Adrenal gland (tissue), 9 donors: ENCODE measurements at regions not wholly inside any gene's neighbourhood (a gene's known extent, or its start where the extent isn't known, plus 50 kb on each side); places are given as distances from the start of the nearest gene placed in this dataset.

ENCODE experiments used
- DNase-seq, 7 donors: peaks; one replicate each; pipeline ENCODE4 v3.0.0-alpha.2; 2019 to 2020
- H3K27ac ChIP-seq, 5 donors: fragments of 200-600 bp; sonication (generic) in 4 of 5; 1 replicate in 3 of 5; 2 replicates in 2 of 5; pipeline versions ENCODE4 v1.5.1 to v1.8.0; 2016 to 2020; ENCODE audit warnings: mild to moderate bottlenecking in 1 of 5
- H3K27me3 ChIP-seq: fragments of 200-600 bp; 2 replicates; pipeline ENCODE4 v1.8.0; 2021
- H3K36me3 ChIP-seq, 2 donors: fragments of 200-600 bp; replicated peaks in 1 of 2; 1 replicate in 1 of 2; 2 replicates in 1 of 2; pipeline versions ENCODE4 v1.5.1 to v1.8.0; 2018 to 2022
- H3K4me1 ChIP-seq, 2 donors: fragments of 200-600 bp; replicated peaks in 1 of 2; 1 replicate in 1 of 2; 2 replicates in 1 of 2; pipeline versions ENCODE4 v1.5.1 to v1.8.0; 2018 to 2021
- H3K4me3 ChIP-seq, 4 donors: fragments of 200-600 bp; sonication (generic) in 3 of 4; one replicate each; pipeline ENCODE4 v1.5.1; 2016 to 2018
- H3K9me3 ChIP-seq, 3 donors: fragments of 200-600 bp; sonication (generic) in 1 of 3; replicated peaks in 1 of 3; 1 replicate in 2 of 3; 2 replicates in 1 of 3; pipeline versions ENCODE4 v1.5.1 to v1.8.0; 2016 to 2021
- CTCF ChIP-seq, 6 experiments: fragments of 450-650 bp in 4 of 6; fragments of 200-600 bp in 2 of 6; sonication (generic) in 1 of 6; IDR thresholded peaks; 1 replicate in 5 of 6; 2 replicates in 1 of 6; pipeline versions ENCODE4 v1.5.1 to v1.8.0; 2016 to 2021; ENCODE audit warnings: antibody characterized with exemption in 6 of 6, mild to moderate bottlenecking in 2 of 6, moderate library complexity in 1 of 6
- POLR2A ChIP-seq, 2 donors: fragments of 450-650 bp; IDR thresholded peaks; one replicate each; pipeline ENCODE4 v1.6.1; 2017; ENCODE audit warnings: antibody characterized with exemption in 2 of 2, mild to moderate bottlenecking in 2 of 2, moderate library complexity in 1 of 2
- WGBS, 4 donors: extraction: QIAGEN DNeasy Blood & Tissue Kit in 2 of 4; methylation state at CpG; one replicate each; pipeline versions ENCODE4 v1.1.5 to v1.1.7; 2013 to 2017; 5-methylcytosine and 5-hydroxymethylcytosine counted together
- intact Hi-C, 2 donors: fragments of 100-400 bp; cut with DNase I; formaldehyde crosslinking; loops; one replicate each; pipeline versions ENCODE4 v1.14.1 to v1.15.0; 2022 to 2023
- donor health status: healthy with polysubstance abuse.
- donor health status: Bipolar disorder and iron deficiency.
- donor health status: DM: yes; HTN: yes; CAD: no.
- donor health status: DM: no; HTN: no; CAD: no.
- donor health status: DM: no; HTN: no; CAD: no.

GRCh38 chr11:27186580-27186979 is 146.0 kb downstream of the BBOX1 start:
- Histone ChIP-seq H3K27me3 (no peaks in the 10 kb centered on the region), H3K36me3 (no peaks in the 10 kb centered on the region), H3K4me3 (no peak overlapping the region), H3K4me1 (peaks cover 10 to 17% of the 10 kb centered on the region in 2 donors), H3K9me3 (no peaks in the 10 kb centered on the region), H3K27ac (no peak overlapping the region)
- TF ChIP-seq CTCF (IDR thresholded peaks at IDR 0.05) = no peak
- no peak for TF ChIP-seq POLR2A (IDR thresholded peaks at IDR 0.05)
- intact Hi-C loops = loop anchor here (5.0 to 10.0 kb wide), 4 partner anchors 48 to 296 kb away; partner anchors contain the start of gene CCDC34 (in 1 of the 2)
- no peak for DNase-seq

GRCh38 chr11:27184458-27185312 is 144.1 kb downstream of the BBOX1 start:
- Histone ChIP-seq H3K27ac (no peak overlapping the region), H3K27me3 (no peaks in the 10 kb centered on the region), H3K36me3 (no peaks in the 10 kb centered on the region), H3K9me3 (no peaks in the 10 kb centered on the region), H3K4me3 (no peak overlapping the region), H3K4me1 (peaks cover 10 to 17% of the 10 kb centered on the region in 2 donors)
- DNase-seq = no peak
- TF ChIP-seq POLR2A (IDR thresholded peaks at IDR 0.05) (no peak), CTCF (IDR thresholded peaks at IDR 0.05) (no peak)
- intact Hi-C loops = loop anchor here (5.0 to 10.0 kb wide), 6 partner anchors 50 to 303 kb away; partner anchors contain the start of gene CCDC34 (in 1 of the 2)
- WGBS, 4 donors = 61 to 67% (median 65%) methylated on average over 6 of the region's 6 CpGs

GRCh38 chr11:27183672-27184457 is 143.2 kb downstream of the BBOX1 start:
- WGBS, 4 donors = 18 to 24% (median 21%) methylated on average over 6 of the region's 6 CpGs
- Histone ChIP-seq H3K4me1 (peaks cover 10 to 12% of the 10 kb centered on the region in 2 donors), H3K27me3 (no peaks in the 10 kb centered on the region), H3K4me3 (no peak overlapping the region), H3K36me3 (no peaks in the 10 kb centered on the region), H3K9me3 (no peaks in the 10 kb centered on the region), H3K27ac (no peak overlapping the region)
- TF ChIP-seq CTCF (IDR thresholded peaks at IDR 0.05) = peak; percentile 76 to 91 (median 85)
- TF ChIP-seq POLR2A (IDR thresholded peaks at IDR 0.05) = no peak
- intact Hi-C loops = loop anchor here (5.0 to 10.0 kb wide), 4 partner anchors 51 to 303 kb away; partner anchors contain the start of gene CCDC34 (in 1 of the 2)
- peak; percentile 53 to 85 (median 66) for DNase-seq

GRCh38 chr11:27179334-27179733 is 138.7 kb downstream of the BBOX1 start:
- WGBS, 4 donors = 58 to 92% (median 88%) methylated on average over 3 of the region's 3 CpGs
- no peak overlapping the region for H3K4me3 ChIP-seq
- intact Hi-C loops = no loop called here
- no peaks in the 10 kb centered on the region for H3K4me1 ChIP-seq
- TF ChIP-seq CTCF (IDR thresholded peaks at IDR 0.05) (no peak), POLR2A (IDR thresholded peaks at IDR 0.05) (no peak)
- H3K9me3 ChIP-seq = no peaks in the 10 kb centered on the region
- H3K27ac ChIP-seq = no peak overlapping the region
- no peak for DNase-seq
- no peaks in the 10 kb centered on the region for H3K27me3 ChIP-seq
- H3K36me3 ChIP-seq = no peaks in the 10 kb centered on the region
